Keratinocyte (primary cell): ENCODE measurements at regions not wholly inside any gene's neighbourhood (a gene's known extent, or its start where the extent isn't known, plus 50 kb on each side); places are given as distances from the start of the nearest gene placed in this dataset.

ENCODE experiments used
- DNase-seq: peaks from one replicate; pipeline ENCODE4 v3.0.0-alpha.2; 2011; ENCODE audit warnings: low read depth, missing footprints, low spot score
- FAIRE-seq: peaks from 2 replicates; lab custom pipeline; 2011; peaks lifted over from hg19 to GRCh38; lab: Jason Lieb, UNC
- H2AFZ ChIP-seq: 2 replicates; pipeline ENCODE4 v1.6.0; 2012; ENCODE audit warnings: low read length, control low read depth, inconsistent platforms; ENCODE audit not compliant: control insufficient read depth
- H3K27ac ChIP-seq: 2 replicates; pipeline ENCODE4 v1.5.1; 2011; ENCODE audit warnings: low read length; ENCODE audit not compliant: control insufficient read depth, insufficient read depth
- H3K27me3 ChIP-seq: 3 replicates; pipeline ENCODE4 v1.6.0; 2011; ENCODE audit warnings: low read length; ENCODE audit not compliant: control insufficient read depth, insufficient read depth; ENCODE audit errors: extremely low read depth
- H3K36me3 ChIP-seq, 2 experiments: 2 replicates in 1 of 2; 3 replicates in 1 of 2; pipeline ENCODE4 v1.5.1; 2011; ENCODE audit warnings: low read length in 2 of 2, mild to moderate bottlenecking in 1 of 2; ENCODE audit not compliant: control insufficient read depth in 2 of 2, insufficient read depth in 2 of 2; ENCODE audit errors: extremely low read depth in 1 of 2
- H3K4me1 ChIP-seq: 3 replicates; pipeline ENCODE4 v1.5.1; 2011; ENCODE audit warnings: low read length; ENCODE audit not compliant: control insufficient read depth, insufficient read depth; ENCODE audit errors: extremely low read depth
- H3K4me2 ChIP-seq: 3 replicates; pipeline ENCODE4 v1.6.0; 2011; ENCODE audit warnings: low read depth, low read length; ENCODE audit not compliant: control insufficient read depth, insufficient read depth; ENCODE audit errors: extremely low read depth
- H3K4me3 ChIP-seq, 3 experiments: fragments of 200-600 bp in 1 of 3; sonication (generic) in 1 of 3; 2 replicates in 2 of 3; 3 replicates in 1 of 3; pipeline ENCODE4 v1.5.1; 2011 to 2016; ENCODE audit warnings: low read length in 3 of 3, mild to moderate bottlenecking in 3 of 3, control low read depth in 2 of 3, inconsistent platforms in 1 of 3, low read depth in 1 of 3, mixed read lengths in 1 of 3, mixed run types in 1 of 3, moderate library complexity in 1 of 3; ENCODE audit not compliant: control insufficient read depth in 2 of 3, insufficient read depth in 2 of 3; ENCODE audit errors: extremely low read depth in 1 of 3
- H3K79me2 ChIP-seq: 2 replicates; pipeline ENCODE4 v1.6.0; 2012; ENCODE audit warnings: low read length; ENCODE audit not compliant: control insufficient read depth, insufficient read depth
- H3K9ac ChIP-seq: 3 replicates; pipeline ENCODE4 v1.6.0; 2011; ENCODE audit warnings: low read length; ENCODE audit not compliant: control insufficient read depth, insufficient read depth; ENCODE audit errors: extremely low read depth
- H3K9me1 ChIP-seq: 3 replicates; pipeline ENCODE4 v1.6.0; 2011; ENCODE audit warnings: low read length; ENCODE audit not compliant: control insufficient read depth, insufficient read depth; ENCODE audit errors: extremely low read depth
- H3K9me3 ChIP-seq: 2 replicates; pipeline ENCODE4 v1.5.1; 2012; ENCODE audit warnings: low read depth, low read length; ENCODE audit not compliant: control insufficient read depth
- H4K20me1 ChIP-seq: 3 replicates; pipeline ENCODE4 v1.6.0; 2011; ENCODE audit warnings: low read length; ENCODE audit not compliant: control insufficient read depth, insufficient read depth; ENCODE audit errors: extremely low read depth
- CTCF ChIP-seq, 3 experiments: IDR thresholded peaks in 1 of 3; conservative IDR thresholded peaks in 1 of 3; optimal IDR thresholded peaks in 1 of 3; 2 replicates in 2 of 3; 3 replicates in 1 of 3; pipeline versions ENCODE3 to v1.5.1; 2011; ENCODE audit warnings: low read length in 3 of 3, mild to moderate bottlenecking in 3 of 3, moderate library complexity in 2 of 3, control low read depth in 1 of 3, inconsistent platforms in 1 of 3; ENCODE audit not compliant: insufficient read depth in 2 of 3; ENCODE audit errors: extremely low read depth in 1 of 3
- EZH2 ChIP-seq: IDR thresholded peaks from one replicate; pipeline ENCODE4 v1.6.1; 2012; ENCODE audit warnings: inconsistent platforms, mild to moderate bottlenecking, low read length, moderate library complexity
- dilution Hi-C: fragments of 300-500 bp; cut with MboI; formaldehyde crosslinking; loops from one replicate; pipeline ENCODE4 v1.7.0; 2020; ENCODE audit warnings: low sequenced_read_pairs; ENCODE audit not compliant: extremely low pct_ligation_motif_present

DNA sequence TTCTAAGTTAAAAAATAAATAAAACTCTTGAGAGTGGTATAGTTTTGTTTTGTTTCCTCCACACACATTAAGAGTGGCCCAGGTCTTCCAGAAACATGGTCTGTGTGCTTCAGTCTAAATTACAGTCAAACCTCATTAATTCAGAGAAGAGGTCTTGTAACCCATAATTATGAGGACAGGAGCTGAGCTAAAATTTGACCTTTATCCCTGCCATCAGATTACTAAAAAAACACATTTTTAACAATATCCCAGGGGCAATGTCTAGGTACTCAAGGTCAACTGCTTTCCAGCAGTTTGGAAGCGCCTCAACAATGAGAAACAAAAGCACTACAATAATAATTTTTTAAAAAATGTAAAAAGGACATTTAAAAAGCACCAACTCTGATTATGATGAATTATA is 184.1 kb upstream of the PFKP start:
- DNase-seq = no peak
- Histone ChIP-seq H3K9me3 (no peaks in the 10 kb centered on the region), H3K27me3 (no peaks in the 10 kb centered on the region), H4K20me1 (no peaks in the 10 kb centered on the region), H3K79me2 (no peaks in the 10 kb centered on the region), H3K4me2 (no peak overlapping the region), H3K9me1 (no peaks in the 10 kb centered on the region), H3K4me1 (no peaks in the 10 kb centered on the region), H2AFZ (no peak overlapping the region), H3K9ac (no peak overlapping the region), H3K36me3 (no peaks in the 10 kb centered on the region), H3K4me3 (no peak overlapping the region), H3K27ac (no peak overlapping the region)
- dilution Hi-C loops = no loop called here
- no peak for FAIRE-seq
- TF ChIP-seq EZH2 = no peak
- no peak for TF ChIP-seq CTCF (optimal IDR thresholded peaks at IDR 0.05 in 1 of 3, IDR thresholded peaks at IDR 0.05 in 1 of 3, conservative IDR thresholded peaks at IDR 0.05 in 1 of 3; ENCODE audit: extremely low read depth in 1 of 3, insufficient read depth in 2 of 3, low read length in 3 of 3)

DNA sequence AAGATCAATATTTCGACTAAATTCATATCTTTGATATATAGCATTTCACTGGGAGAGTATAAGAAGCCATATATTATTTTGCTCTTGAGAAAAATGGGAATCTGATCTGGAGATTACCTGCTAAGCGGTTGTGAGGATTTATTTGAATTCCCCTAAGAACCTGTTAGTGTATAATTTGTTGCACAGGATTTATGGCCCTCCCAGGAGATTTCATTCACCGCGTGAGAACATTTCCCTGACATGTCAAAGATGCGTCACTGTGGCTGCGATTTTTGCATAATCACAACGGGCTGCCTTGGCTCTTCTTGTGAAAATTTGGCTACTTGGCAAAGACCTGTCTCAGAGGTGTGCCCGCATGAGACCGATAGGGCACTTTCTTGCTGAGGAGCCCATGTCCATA is 184.7 kb upstream of the PFKP start:
- Histone ChIP-seq H3K9me1 (no peaks in the 10 kb centered on the region), H3K4me1 (no peaks in the 10 kb centered on the region), H3K79me2 (no peaks in the 10 kb centered on the region), H3K4me3 (no peak overlapping the region), H3K36me3 (no peaks in the 10 kb centered on the region), H3K27me3 (no peaks in the 10 kb centered on the region), H3K9me3 (no peaks in the 10 kb centered on the region), H4K20me1 (no peaks in the 10 kb centered on the region), H3K4me2 (no peak overlapping the region), H2AFZ (no peak overlapping the region), H3K9ac (no peak overlapping the region), H3K27ac (no peak overlapping the region)
- TF ChIP-seq EZH2 (no peak), CTCF (optimal IDR thresholded peaks at IDR 0.05 in 1 of 3, IDR thresholded peaks at IDR 0.05 in 1 of 3, conservative IDR thresholded peaks at IDR 0.05 in 1 of 3; ENCODE audit: extremely low read depth in 1 of 3, insufficient read depth in 2 of 3, low read length in 3 of 3) (no peak)
- FAIRE-seq (no peak), DNase-seq (no peak)
- dilution Hi-C loops = no loop called here
